Caco-2 (cell line): ENCODE measurements at regions not wholly inside any gene's neighbourhood (a gene's known extent, or its start where the extent isn't known, plus 50 kb on each side); places are given as distances from the start of the nearest gene placed in this dataset.

Experiments
- BruUV-seq: library from RNA; stranded (reverse); fragments of 400-500 nt; replicated peaks from 2 replicates; lab custom pipeline; 2021; lab: Mats Ljungman, UMichigan
- CTCF ChIA-PET: fragments of 300-600 bp; sonication (Branson Sonifier 250); formaldehyde crosslinking; loops from one replicate; lab custom pipeline; 2022; ENCODE audit warnings: antibody characterized with exemption; lab: Charles Lee
- POLR2A ChIA-PET: fragments of 300-600 bp; sonication (Branson Sonifier 250); formaldehyde crosslinking; loops from one replicate; lab custom pipeline; 2022; ENCODE audit warnings: antibody characterized with exemption; lab: Charles Lee
- DNase-seq, 2 experiments: peaks; one replicate each; pipeline versions ENCODE4 v3.0.0 to v3.0.0-alpha.2; 2020 to 2022
- H3K27me3 ChIP-seq: replicated peaks from 2 replicates; pipeline ENCODE4 v1.6.0; 2011; ENCODE audit warnings: low read length; ENCODE audit not compliant: control insufficient read depth, insufficient read depth
- H3K36me3 ChIP-seq: 2 replicates; pipeline ENCODE4 v1.5.1; 2011; ENCODE audit warnings: low read length; ENCODE audit not compliant: control insufficient read depth, insufficient read depth
- H3K4me1 ChIP-seq: fragments of 250-450 bp; sonication (Bioruptor Pico); 2 replicates; pipeline ENCODE4 v1.5.1; 2020; ENCODE audit warnings: mild to moderate bottlenecking
- H3K4me3 ChIP-seq: 2 replicates; pipeline ENCODE4 v1.5.1; 2011; ENCODE audit warnings: low read depth, mild to moderate bottlenecking, control low read depth, low read length
- H3K9me3 ChIP-seq: fragments of 250-450 bp; sonication (Bioruptor Pico); 2 replicates; pipeline ENCODE4 v1.5.1; 2020; ENCODE audit warnings: mild to moderate bottlenecking, moderate library complexity
- H3K27ac Mint-ChIP-seq: one replicate; pipeline ENCODE4 v1.8.0; 2022; ENCODE audit warnings: mixed read lengths; ENCODE audit not compliant: unreplicated experiment
- H3K27me3 Mint-ChIP-seq: one replicate; pipeline ENCODE4 v1.8.0; 2022; ENCODE audit warnings: mixed read lengths; ENCODE audit not compliant: insufficient read depth, unreplicated experiment
- H3K36me3 Mint-ChIP-seq: one replicate; pipeline ENCODE4 v1.8.0; 2022; ENCODE audit warnings: mild to moderate bottlenecking, mixed read lengths; ENCODE audit not compliant: insufficient read depth, unreplicated experiment
- H3K4me1 Mint-ChIP-seq: one replicate; pipeline ENCODE4 v1.8.0; 2022; ENCODE audit warnings: low read depth, mixed read lengths; ENCODE audit not compliant: unreplicated experiment
- H3K4me3 Mint-ChIP-seq: one replicate; pipeline ENCODE4 v1.8.0; 2022; ENCODE audit warnings: mild to moderate bottlenecking, moderate library complexity, mixed read lengths; ENCODE audit not compliant: unreplicated experiment
- H3K9me3 Mint-ChIP-seq: one replicate; pipeline ENCODE4 v1.8.0; 2022; ENCODE audit warnings: mixed read lengths; ENCODE audit not compliant: unreplicated experiment
- CTCF ChIP-seq, 2 experiments: fragments of 200-600 bp in 1 of 2; IDR thresholded peaks; 1 replicate in 1 of 2; 2 replicates in 1 of 2; pipeline versions ENCODE4 v1.5.1 to v1.8.0; 2011 to 2022; ENCODE audit warnings: antibody characterized with exemption in 1 of 2, control low read depth in 1 of 2, inconsistent platforms in 1 of 2, low read depth in 1 of 2, low read length in 1 of 2, mild to moderate bottlenecking in 1 of 2, moderate library complexity in 1 of 2; ENCODE audit not compliant: insufficient read depth in 1 of 2, severe bottlenecking in 1 of 2, unreplicated experiment in 1 of 2
- intact Hi-C: fragments of 100-400 bp; cut with micrococcal nuclease; formaldehyde crosslinking; loops from one replicate; pipeline ENCODE4 v1.10.0; 2022; ENCODE audit not compliant: unreplicated experiment

DNA sequence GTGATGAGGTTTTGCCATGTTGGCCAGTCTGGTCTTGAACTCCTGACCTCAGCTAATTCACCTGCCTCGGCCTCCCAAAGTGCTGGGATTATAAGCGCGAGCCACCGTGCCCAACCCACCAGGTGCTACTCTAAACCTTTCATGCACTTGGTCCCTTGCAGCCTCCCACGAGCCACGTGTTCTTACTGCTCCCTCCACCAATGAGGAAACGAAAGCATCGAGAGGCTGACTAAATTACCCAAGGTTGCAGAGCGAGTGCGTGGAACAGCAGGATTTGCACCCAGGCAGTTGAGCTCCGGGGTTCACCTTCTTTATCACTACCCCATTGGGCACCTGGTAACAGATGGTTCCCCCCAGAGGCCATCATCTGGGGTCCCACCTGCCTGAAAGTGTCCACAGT is 208.3 kb downstream of the LY86 start:
- Mint-ChIP-seq H3K27ac (no peak overlapping the region), H3K4me1 (no peaks in the 10 kb centered on the region), H3K27me3 (no peaks in the 10 kb centered on the region), H3K4me3 (no peak overlapping the region), H3K36me3 (no peaks in the 10 kb centered on the region), H3K9me3 (no peaks in the 10 kb centered on the region)
- ChIA-PET POLR2A (no interaction called here), CTCF (no interaction called here)
- no peaks in the 10 kb centered on the region for H3K27me3 ChIP-seq
- no peaks in the 10 kb centered on the region for H3K9me3 ChIP-seq
- H3K36me3 ChIP-seq = no peaks in the 10 kb centered on the region
- H3K4me3 ChIP-seq = no peak overlapping the region
- no TSS peak for BruUV-seq
- no peaks in the 10 kb centered on the region for H3K4me1 ChIP-seq
- no peak for TF ChIP-seq CTCF (IDR thresholded peaks at IDR 0.05; ENCODE audit: insufficient read depth in 1 of 2, low read depth in 1 of 2, low read length in 1 of 2, severe bottlenecking in 1 of 2, unreplicated experiment in 1 of 2)
- intact Hi-C loops = no loop called here
- DNase-seq = no peak

DNA sequence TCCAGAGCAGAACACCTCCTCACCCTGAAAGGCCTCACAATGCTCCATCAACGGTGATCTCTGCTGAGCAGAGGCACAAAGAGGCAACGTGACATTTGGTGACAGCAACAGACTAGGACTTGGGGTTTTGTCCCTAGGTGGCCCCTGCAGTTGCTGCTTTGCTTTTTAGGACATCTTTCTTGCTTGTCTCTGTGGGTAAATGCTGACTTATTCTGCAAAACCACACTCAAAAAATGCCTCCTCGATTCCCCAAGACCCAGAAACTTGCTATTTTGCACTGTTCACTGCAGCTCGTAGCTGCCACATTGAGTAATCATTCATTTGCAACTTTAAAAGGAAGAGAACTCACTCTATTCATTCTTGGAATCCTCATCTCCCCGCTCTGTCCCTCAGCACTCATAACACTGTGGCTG is 209.9 kb downstream of the LY86 start:
- ChIA-PET CTCF (no interaction called here), POLR2A (no interaction called here)
- Histone ChIP-seq H3K9me3 (no peaks in the 10 kb centered on the region), H3K27me3 (no peaks in the 10 kb centered on the region), H3K4me1 (no peaks in the 10 kb centered on the region), H3K4me3 (no peak overlapping the region), H3K36me3 (no peaks in the 10 kb centered on the region)
- no peak for TF ChIP-seq CTCF (IDR thresholded peaks at IDR 0.05; ENCODE audit: insufficient read depth in 1 of 2, low read depth in 1 of 2, low read length in 1 of 2, severe bottlenecking in 1 of 2, unreplicated experiment in 1 of 2)
- H3K4me1 Mint-ChIP-seq = no peaks in the 10 kb centered on the region
- no peak for DNase-seq
- no peaks in the 10 kb centered on the region for H3K27me3 Mint-ChIP-seq
- no TSS peak for BruUV-seq
- H3K27ac Mint-ChIP-seq = no peak overlapping the region
- no peaks in the 10 kb centered on the region for H3K9me3 Mint-ChIP-seq
- intact Hi-C loops = no loop called here
- no peak overlapping the region for H3K4me3 Mint-ChIP-seq
- no peaks in the 10 kb centered on the region for H3K36me3 Mint-ChIP-seq

- Mint-ChIP-seq H3K27me3 (no peaks in the 10 kb centered on the region), H3K27ac (no peak overlapping the region), H3K4me1 (no peaks in the 10 kb centered on the region), H3K9me3 (no peaks in the 10 kb centered on the region), H3K4me3 (no peak overlapping the region), H3K36me3 (no peaks in the 10 kb centered on the region)
- ChIA-PET POLR2A (no interaction called here), CTCF (interaction anchor here (0.7 kb wide), 1 partner anchor 441 kb away, joined by 3 read pairs; no protein-coding TSS in a partner anchor)
- no peak for TF ChIP-seq CTCF (IDR thresholded peaks at IDR 0.05; ENCODE audit: insufficient read depth in 1 of 2, low read depth in 1 of 2, low read length in 1 of 2, severe bottlenecking in 1 of 2, unreplicated experiment in 1 of 2)
- Histone ChIP-seq H3K9me3 (no peaks in the 10 kb centered on the region), H3K36me3 (no peaks in the 10 kb centered on the region), H3K4me1 (no peaks in the 10 kb centered on the region), H3K27me3 (no peaks in the 10 kb centered on the region), H3K4me3 (no peak overlapping the region)
- DNase-seq = no peak
- intact Hi-C loops = no loop called here
- no TSS peak for BruUV-seq
Observed at GRCh38 chr6:6801005-6801335, 212.4 kb downstream of the LY86 start.
